H1 (cell line): ENCODE measurements at regions not wholly inside any gene's neighbourhood (a gene's known extent, or its start where the extent isn't known, plus 50 kb on each side); places are given as distances from the start of the nearest gene placed in this dataset.

Source experiments
- CHD7 ChIP-seq: fragments of 300-600 bp; sonication (generic); IDR thresholded peaks from 2 replicates; pipeline ENCODE4 v1.7.1; 2012; ENCODE audit warnings: low read length, moderate library complexity, mild to moderate bottlenecking, inconsistent platforms; ENCODE audit not compliant: insufficient replicate concordance
- NANOG ChIP-seq: IDR thresholded peaks from 2 replicates; pipeline ENCODE4 v1.6.1; 2011; ENCODE audit warnings: low read length, low read depth, mild to moderate bottlenecking, inconsistent platforms; ENCODE audit not compliant: insufficient read depth, poor library complexity, severe bottlenecking
- POU5F1 ChIP-seq: IDR thresholded peaks from 2 replicates; pipeline ENCODE4 v1.6.1; 2011; ENCODE audit warnings: low read depth, mild to moderate bottlenecking, low read length, moderate library complexity

GRCh38 chr2:118677546-118677945 lies 169.9 kb downstream of the EN1 start (continued):
- TF ChIP-seq CHD7 = no peak
- no peak for TF ChIP-seq NANOG
- TF ChIP-seq POU5F1 = no peak
